Neural cell (in vitro differentiated cells): ENCODE measurements at regions not wholly inside any gene's neighbourhood (a gene's known extent, or its start where the extent isn't known, plus 50 kb on each side); places are given as distances from the start of the nearest gene placed in this dataset.

Experiments
- H2AFZ ChIP-seq: fragments of 200-600, 300-800 bp; sonication (generic), shearing (Covaris generic); 2 replicates; pipeline ENCODE4 v1.6.0; 2014; ENCODE audit warnings: low read depth, mild to moderate bottlenecking, antibody characterized with exemption, low read length, moderate library complexity
- H3F3A ChIP-seq: fragments of 200-600 bp; shearing (Covaris generic); 2 replicates; pipeline ENCODE4 v1.6.1; 2016; ENCODE audit warnings: mild to moderate bottlenecking, moderate library complexity, mixed read lengths, antibody characterized with exemption, low read length; ENCODE audit not compliant: insufficient read depth, poor library complexity, severe bottlenecking
- H3K27ac ChIP-seq: fragments of 200-600, 300-800 bp; sonication (generic), shearing (Covaris generic); 2 replicates; pipeline ENCODE4 v1.5.1; 2014; ENCODE audit warnings: mild to moderate bottlenecking, low read length, moderate library complexity
- H3K27me3 ChIP-seq: fragments of 300-800, 200-600 bp; sonication (generic), shearing (Covaris generic); 2 replicates; pipeline ENCODE4 v1.6.0; 2014; ENCODE audit warnings: mild to moderate bottlenecking, low read depth, low read length, moderate library complexity; ENCODE audit not compliant: insufficient read depth
- H3K36me3 ChIP-seq: fragments of 300-800, 200-600 bp; sonication (generic), shearing (Covaris generic); 2 replicates; pipeline ENCODE4 v1.5.1; 2014; ENCODE audit warnings: mild to moderate bottlenecking, antibody characterized with exemption, low read length, moderate library complexity; ENCODE audit not compliant: insufficient read depth
- H3K4me2 ChIP-seq: fragments of 300-800, 200-600 bp; sonication (generic), shearing (Covaris generic); 2 replicates; pipeline ENCODE4 v1.6.0; 2014; ENCODE audit warnings: mild to moderate bottlenecking, low read length
- H3K4me3 ChIP-seq: fragments of 300-800, 200-600 bp; sonication (generic), shearing (Covaris generic); 2 replicates; pipeline ENCODE4 v1.5.1; 2014; ENCODE audit warnings: mild to moderate bottlenecking, low read length, moderate library complexity
- H3K79me2 ChIP-seq: fragments of 200-600 bp; shearing (Covaris generic); replicated peaks from 2 replicates; pipeline ENCODE4 v1.6.0; 2014; ENCODE audit warnings: mild to moderate bottlenecking, low read length, moderate library complexity; ENCODE audit not compliant: insufficient read depth
- H3K9ac ChIP-seq: fragments of 300-800, 200-600 bp; sonication (generic), shearing (Covaris generic); 2 replicates; pipeline ENCODE4 v1.6.1; 2016; ENCODE audit warnings: mild to moderate bottlenecking, low read length, mixed read lengths
- H3K9me2 ChIP-seq: fragments of 200-600 bp; shearing (Covaris generic); 2 replicates; pipeline ENCODE4 v1.6.1; 2016; ENCODE audit warnings: mild to moderate bottlenecking, low read length, mixed read lengths; ENCODE audit not compliant: insufficient read depth
- H3K9me3 ChIP-seq: fragments of 200-600, 300-800 bp; sonication (generic), shearing (Covaris generic); 2 replicates; pipeline ENCODE4 v1.6.1; 2016; ENCODE audit warnings: mild to moderate bottlenecking, mixed run types, low read length, moderate library complexity, mixed read lengths
- H4K20me1 ChIP-seq: fragments of 200-600 bp; shearing (Covaris generic); 2 replicates; pipeline ENCODE4 v1.6.1; 2016; ENCODE audit warnings: mild to moderate bottlenecking, mixed run types; ENCODE audit not compliant: insufficient read depth
- CTCF ChIP-seq: fragments of 450-650 bp; IDR thresholded peaks from 2 replicates; pipeline ENCODE4 v1.5.1; 2014; ENCODE audit warnings: antibody characterized with exemption, mild to moderate bottlenecking, moderate library complexity; ENCODE audit not compliant: poor library complexity, severe bottlenecking
- EP300 ChIP-seq: fragments of 450-650 bp; conservative IDR thresholded peaks from 2 replicates; pipeline ENCODE4 v1.6.1; 2014; ENCODE audit warnings: antibody characterized with exemption, mild to moderate bottlenecking, moderate library complexity; ENCODE audit not compliant: poor library complexity, severe bottlenecking
- EZH2 ChIP-seq: fragments of 200-600, 300-800 bp; shearing (Covaris generic), sonication (generic); IDR thresholded peaks from 2 replicates; pipeline ENCODE4 v1.6.1; 2014; ENCODE audit warnings: antibody characterized with exemption, low read length, borderline replicate concordance, mild to moderate bottlenecking; ENCODE audit not compliant: insufficient read depth, poor library complexity, severe bottlenecking
- MXI1 ChIP-seq: fragments of 450-650 bp; conservative IDR thresholded peaks from 2 replicates; pipeline ENCODE4 v1.6.1; 2014; ENCODE audit warnings: antibody characterized with exemption, mild to moderate bottlenecking; ENCODE audit not compliant: poor library complexity, severe bottlenecking
- RAD21 ChIP-seq: fragments of 450-650 bp; conservative IDR thresholded peaks from 2 replicates; pipeline ENCODE4 v1.6.1; 2014; ENCODE audit warnings: antibody characterized with exemption, mild to moderate bottlenecking, moderate library complexity
- SMC3 ChIP-seq: fragments of 450-650 bp; conservative IDR thresholded peaks from 2 replicates; pipeline ENCODE4 v1.6.1; 2014; ENCODE audit warnings: antibody characterized with exemption, mild to moderate bottlenecking, moderate library complexity; ENCODE audit not compliant: poor library complexity
- TAF1 ChIP-seq: IDR thresholded peaks from 2 replicates; pipeline ENCODE4 v1.6.1; 2012; ENCODE audit warnings: low read depth
- TF ChIP-seq, protein P1 (sequence below): IDR thresholded peaks from 2 replicates; pipeline ENCODE4 v1.6.1; 2012; ENCODE audit warnings: borderline replicate concordance

DNA sequence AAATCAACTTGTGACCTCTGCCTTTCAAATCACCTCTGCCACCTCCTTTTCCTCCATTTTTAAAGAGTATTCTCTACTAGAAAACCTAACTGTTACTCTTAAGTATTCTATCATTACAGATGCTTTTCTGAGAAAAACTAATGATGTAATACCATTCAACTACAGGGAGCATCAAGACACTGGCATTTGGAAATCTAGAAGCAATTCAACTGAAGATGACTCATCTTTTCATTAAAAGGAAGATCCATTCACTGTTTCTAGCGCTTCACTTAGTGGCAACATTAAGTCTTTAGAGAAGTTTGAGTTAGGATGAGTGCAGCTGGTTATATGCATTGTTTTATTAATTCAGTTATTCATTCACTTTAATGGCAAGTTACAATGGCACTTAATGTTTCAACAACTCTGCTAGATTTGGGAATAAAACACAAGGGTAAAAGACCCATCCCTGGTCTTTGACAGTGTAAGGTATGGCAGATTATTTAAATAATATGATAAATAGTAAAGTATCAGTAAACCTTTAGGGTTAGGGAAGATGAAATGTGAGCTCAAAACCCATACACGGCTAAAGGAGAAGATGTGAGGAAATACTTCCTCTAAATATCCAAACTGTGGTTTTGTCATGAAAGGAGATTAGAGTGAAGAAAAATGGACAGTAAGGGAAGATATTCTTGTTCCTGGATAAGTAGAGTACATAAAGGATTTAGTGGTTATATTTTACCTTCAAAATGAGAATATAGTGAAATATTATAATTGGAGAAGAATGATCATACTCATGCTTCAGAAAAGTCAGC lies 61.7 kb downstream of the KCNJ2 start:
- Histone ChIP-seq H3F3A (no peaks in the 10 kb centered on the region), H3K79me2 (no peaks in the 10 kb centered on the region)

DNA sequence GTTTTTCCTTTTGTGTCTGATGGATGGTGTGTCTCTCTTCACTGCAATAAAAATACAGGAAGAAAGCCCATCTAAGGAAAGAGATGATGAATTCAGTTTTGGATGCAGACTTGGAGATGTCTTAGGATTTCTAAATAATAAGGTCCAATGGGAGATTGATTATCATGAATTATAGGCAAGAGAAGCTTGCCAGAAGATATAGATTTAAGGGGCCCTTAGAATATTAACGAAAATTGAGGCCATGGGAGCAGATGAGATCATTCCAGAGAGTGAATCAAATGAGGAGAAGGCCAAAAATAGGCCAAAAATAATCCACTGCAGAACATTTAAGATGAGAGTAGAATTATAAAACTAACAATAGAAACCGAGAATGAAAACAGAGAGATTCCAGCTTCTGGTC lies 63.1 kb downstream of the KCNJ2 start:
- H3K27ac ChIP-seq = no peak overlapping the region
- H3K9ac ChIP-seq = no peak overlapping the region
- no peaks in the 10 kb centered on the region for H3K9me3 ChIP-seq
- no peaks in the 10 kb centered on the region for H3K36me3 ChIP-seq
- H3K4me3 ChIP-seq = no peak overlapping the region
- no peaks in the 10 kb centered on the region for H3K27me3 ChIP-seq
- H3K9me2 ChIP-seq = no peaks in the 10 kb centered on the region
- TF ChIP-seq EP300 (no peak), RAD21 (no peak), TAF1 (no peak), CTCF (no peak), SMC3 (no peak)
- H3K79me2 ChIP-seq = no peaks in the 10 kb centered on the region
- H3K4me2 ChIP-seq = no peak overlapping the region
- no peaks in the 10 kb centered on the region for H4K20me1 ChIP-seq
- no peaks in the 10 kb centered on the region for H3F3A ChIP-seq
- H2AFZ ChIP-seq = no peak overlapping the region

More for the DNA sequence above, 61.7 kb downstream of the KCNJ2 start:
- no peaks in the 10 kb centered on the region for H3K9me3 ChIP-seq
- H3K27ac ChIP-seq = no peak overlapping the region
- H3K9me2 ChIP-seq = no peaks in the 10 kb centered on the region
- no peaks in the 10 kb centered on the region for H3K36me3 ChIP-seq
- TF ChIP-seq MXI1 = no peak
- TF ChIP-seq RAD21 = no peak
- TF ChIP-seq CTCF = no peak
- TF ChIP-seq SMC3 = no peak
- no peak for TF ChIP-seq EP300
- no peak for TF ChIP-seq EZH2
- H4K20me1 ChIP-seq = no peaks in the 10 kb centered on the region
- no peak overlapping the region for H3K4me2 ChIP-seq
- H3K4me3 ChIP-seq = no peak overlapping the region
- H2AFZ ChIP-seq = no peak overlapping the region
- H3K27me3 ChIP-seq = no peaks in the 10 kb centered on the region
- H3K9ac ChIP-seq = no peak overlapping the region

- H4K20me1 ChIP-seq = no peaks in the 10 kb centered on the region
- H3K27me3 ChIP-seq = no peaks in the 10 kb centered on the region
- H3K27ac ChIP-seq = no peak overlapping the region
- no peak overlapping the region for H3K4me2 ChIP-seq
- H2AFZ ChIP-seq = no peak overlapping the region
- no peak for TF ChIP-seq SMC3
- TF ChIP-seq, protein P1, sequence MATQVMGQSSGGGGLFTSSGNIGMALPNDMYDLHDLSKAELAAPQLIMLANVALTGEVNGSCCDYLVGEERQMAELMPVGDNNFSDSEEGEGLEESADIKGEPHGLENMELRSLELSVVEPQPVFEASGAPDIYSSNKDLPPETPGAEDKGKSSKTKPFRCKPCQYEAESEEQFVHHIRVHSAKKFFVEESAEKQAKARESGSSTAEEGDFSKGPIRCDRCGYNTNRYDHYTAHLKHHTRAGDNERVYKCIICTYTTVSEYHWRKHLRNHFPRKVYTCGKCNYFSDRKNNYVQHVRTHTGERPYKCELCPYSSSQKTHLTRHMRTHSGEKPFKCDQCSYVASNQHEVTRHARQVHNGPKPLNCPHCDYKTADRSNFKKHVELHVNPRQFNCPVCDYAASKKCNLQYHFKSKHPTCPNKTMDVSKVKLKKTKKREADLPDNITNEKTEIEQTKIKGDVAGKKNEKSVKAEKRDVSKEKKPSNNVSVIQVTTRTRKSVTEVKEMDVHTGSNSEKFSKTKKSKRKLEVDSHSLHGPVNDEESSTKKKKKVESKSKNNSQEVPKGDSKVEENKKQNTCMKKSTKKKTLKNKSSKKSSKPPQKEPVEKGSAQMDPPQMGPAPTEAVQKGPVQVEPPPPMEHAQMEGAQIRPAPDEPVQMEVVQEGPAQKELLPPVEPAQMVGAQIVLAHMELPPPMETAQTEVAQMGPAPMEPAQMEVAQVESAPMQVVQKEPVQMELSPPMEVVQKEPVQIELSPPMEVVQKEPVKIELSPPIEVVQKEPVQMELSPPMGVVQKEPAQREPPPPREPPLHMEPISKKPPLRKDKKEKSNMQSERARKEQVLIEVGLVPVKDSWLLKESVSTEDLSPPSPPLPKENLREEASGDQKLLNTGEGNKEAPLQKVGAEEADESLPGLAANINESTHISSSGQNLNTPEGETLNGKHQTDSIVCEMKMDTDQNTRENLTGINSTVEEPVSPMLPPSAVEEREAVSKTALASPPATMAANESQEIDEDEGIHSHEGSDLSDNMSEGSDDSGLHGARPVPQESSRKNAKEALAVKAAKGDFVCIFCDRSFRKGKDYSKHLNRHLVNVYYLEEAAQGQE = no peak
- TF ChIP-seq TAF1 = no peak
- TF ChIP-seq EP300 = no peak
- no peaks in the 10 kb centered on the region for H3K9me2 ChIP-seq
- no peak overlapping the region for H3K9ac ChIP-seq
- no peaks in the 10 kb centered on the region for H3K9me3 ChIP-seq
- H3F3A ChIP-seq = no peaks in the 10 kb centered on the region
- no peaks in the 10 kb centered on the region for H3K79me2 ChIP-seq
- no peak overlapping the region for H3K4me3 ChIP-seq
- H3K36me3 ChIP-seq = no peaks in the 10 kb centered on the region
These were observed 65.9 kb downstream of the KCNJ2 start for GRCh38 chr17:70235252-70235651.
